ENCODE measurements at regions not wholly inside any gene's neighbourhood (a gene's known extent, or its start where the extent isn't known, plus 50 kb on each side); places are given as distances from the start of the nearest gene placed in this dataset.

DNA sequence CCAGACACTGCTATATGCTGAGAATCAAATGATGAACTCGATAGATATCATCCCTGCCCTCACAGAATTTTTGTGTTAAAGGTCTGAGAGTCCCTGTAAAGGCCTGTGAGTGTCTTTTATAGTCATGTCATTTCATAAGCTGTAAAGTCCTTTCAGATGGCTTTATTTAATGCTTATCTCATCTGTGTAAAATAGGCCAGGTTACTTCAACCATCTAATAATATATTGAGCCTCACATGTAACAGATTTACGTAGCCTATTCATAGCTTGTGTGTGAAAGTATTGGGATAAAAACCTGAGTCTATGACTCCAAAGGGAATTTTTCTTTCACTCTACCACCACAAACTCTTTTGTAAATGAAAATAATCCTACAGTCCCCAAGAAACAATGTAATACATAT lies 672.0 kb upstream of the SYT4 start:
- TF ChIP-seq, protein P1, sequence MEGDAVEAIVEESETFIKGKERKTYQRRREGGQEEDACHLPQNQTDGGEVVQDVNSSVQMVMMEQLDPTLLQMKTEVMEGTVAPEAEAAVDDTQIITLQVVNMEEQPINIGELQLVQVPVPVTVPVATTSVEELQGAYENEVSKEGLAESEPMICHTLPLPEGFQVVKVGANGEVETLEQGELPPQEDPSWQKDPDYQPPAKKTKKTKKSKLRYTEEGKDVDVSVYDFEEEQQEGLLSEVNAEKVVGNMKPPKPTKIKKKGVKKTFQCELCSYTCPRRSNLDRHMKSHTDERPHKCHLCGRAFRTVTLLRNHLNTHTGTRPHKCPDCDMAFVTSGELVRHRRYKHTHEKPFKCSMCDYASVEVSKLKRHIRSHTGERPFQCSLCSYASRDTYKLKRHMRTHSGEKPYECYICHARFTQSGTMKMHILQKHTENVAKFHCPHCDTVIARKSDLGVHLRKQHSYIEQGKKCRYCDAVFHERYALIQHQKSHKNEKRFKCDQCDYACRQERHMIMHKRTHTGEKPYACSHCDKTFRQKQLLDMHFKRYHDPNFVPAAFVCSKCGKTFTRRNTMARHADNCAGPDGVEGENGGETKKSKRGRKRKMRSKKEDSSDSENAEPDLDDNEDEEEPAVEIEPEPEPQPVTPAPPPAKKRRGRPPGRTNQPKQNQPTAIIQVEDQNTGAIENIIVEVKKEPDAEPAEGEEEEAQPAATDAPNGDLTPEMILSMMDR (IDR thresholded peaks at IDR 0.05; ENCODE audit: insufficient read depth, low read length) = no peak
- no peak for TF ChIP-seq POLR2AphosphoS5 (IDR thresholded peaks at IDR 0.05; ENCODE audit: low read depth)

Measured in HL-60 (cell line).